ENCODE measurements at regions not wholly inside any gene's neighbourhood (a gene's known extent, or its start where the extent isn't known, plus 50 kb on each side); places are given as distances from the start of the nearest gene placed in this dataset.

- H3K27me3 ChIP-seq (replicated peaks in 1 of 2; ENCODE audit: control insufficient read depth in 2 of 2, insufficient read depth in 2 of 2, low read length in 1 of 2): peaks cover 0 to 3% of the 10 kb centered on the region in 2 experiments; a peak in 1 of 4 replicates
- no peak overlapping the region for H2AFZ ChIP-seq (ENCODE audit: control insufficient read depth, low read depth, low read length)
- FAIRE-seq (no peak), DNase-seq (ENCODE audit: low read depth, low spot score) (no peak), ATAC-seq (no peak)
- H3K9me3 ChIP-seq (replicated peaks; ENCODE audit: control insufficient read depth, insufficient read depth, low read length): no peaks in the 10 kb centered on the region
- no TSS peak for BruUV-seq (replicated peaks)
- WGBS (ENCODE audit: insufficient coverage, insufficient replicate concordance, low lambda C conversion rate, missing lambda C conversion rate): 47% methylated on average over 3 of the region's 3 CpGs
- no peak overlapping the region for H3K27ac ChIP-seq (ENCODE audit: control insufficient read depth, insufficient read depth)
- SMC1A ChIA-PET (ENCODE audit: uncharacterized antibody, unreplicated experiment): interaction anchor here (0.5 kb wide), 1 partner anchor 456 kb away, joined by 4 read pairs; no protein-coding TSS in a partner anchor
- H3K4me2 ChIP-seq (ENCODE audit: control insufficient read depth, insufficient read depth): no peak overlapping the region
- RAD21 ChIA-PET (ENCODE audit: unreplicated experiment): no interaction called here
- H3K79me2 ChIP-seq (ENCODE audit: control insufficient read depth, insufficient read depth, low read length): no peaks in the 10 kb centered on the region
- CTCF ChIA-PET: no interaction called here
- H4K20me1 ChIP-seq (ENCODE audit: control insufficient read depth, insufficient read depth): no peaks in the 10 kb centered on the region
- no peaks in the 10 kb centered on the region for H3K4me1 ChIP-seq (ENCODE audit: control insufficient read depth, insufficient read depth, low read length)
- POLR2A ChIA-PET: no interaction called here
- H3K36me3 ChIP-seq (ENCODE audit: control insufficient read depth in 2 of 2, insufficient read depth in 2 of 2, low read length in 1 of 2): no peaks in the 10 kb centered on the region
- in situ Hi-C loops (cut with MboI): loop anchor here (5.0 kb wide), 1 partner anchor 497 kb away; no protein-coding TSS in a partner anchor
- no peak overlapping the region for H3K9ac ChIP-seq (ENCODE audit: control insufficient read depth, insufficient read depth, low read length)
- H3K4me3 ChIP-seq: no peak overlapping the region
- TF ChIP-seq SUZ12 (IDR thresholded peaks at IDR 0.05; ENCODE audit: unreplicated experiment) (no peak), SMARCA5 (IDR thresholded peaks at IDR 0.05) (no peak), SUPT20H (IDR thresholded peaks at IDR 0.05; ENCODE audit: borderline replicate concordance, control insufficient read depth, low read depth, low read length) (no peak), PML (IDR thresholded peaks at IDR 0.05; ENCODE audit: low read length) (no peak), ZNF207 (IDR thresholded peaks at IDR 0.05; ENCODE audit: borderline replicate concordance) (no peak), ZNF622 (IDR thresholded peaks at IDR 0.05) (no peak), STAT1 (conservative IDR thresholded peaks at IDR 0.05) (no peak)
- TF ChIP-seq, protein P1, sequence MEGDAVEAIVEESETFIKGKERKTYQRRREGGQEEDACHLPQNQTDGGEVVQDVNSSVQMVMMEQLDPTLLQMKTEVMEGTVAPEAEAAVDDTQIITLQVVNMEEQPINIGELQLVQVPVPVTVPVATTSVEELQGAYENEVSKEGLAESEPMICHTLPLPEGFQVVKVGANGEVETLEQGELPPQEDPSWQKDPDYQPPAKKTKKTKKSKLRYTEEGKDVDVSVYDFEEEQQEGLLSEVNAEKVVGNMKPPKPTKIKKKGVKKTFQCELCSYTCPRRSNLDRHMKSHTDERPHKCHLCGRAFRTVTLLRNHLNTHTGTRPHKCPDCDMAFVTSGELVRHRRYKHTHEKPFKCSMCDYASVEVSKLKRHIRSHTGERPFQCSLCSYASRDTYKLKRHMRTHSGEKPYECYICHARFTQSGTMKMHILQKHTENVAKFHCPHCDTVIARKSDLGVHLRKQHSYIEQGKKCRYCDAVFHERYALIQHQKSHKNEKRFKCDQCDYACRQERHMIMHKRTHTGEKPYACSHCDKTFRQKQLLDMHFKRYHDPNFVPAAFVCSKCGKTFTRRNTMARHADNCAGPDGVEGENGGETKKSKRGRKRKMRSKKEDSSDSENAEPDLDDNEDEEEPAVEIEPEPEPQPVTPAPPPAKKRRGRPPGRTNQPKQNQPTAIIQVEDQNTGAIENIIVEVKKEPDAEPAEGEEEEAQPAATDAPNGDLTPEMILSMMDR (IDR thresholded peaks at IDR 0.05 in 2 of 3, conservative IDR thresholded peaks at IDR 0.05 in 1 of 3; ENCODE audit: control insufficient read depth in 2 of 3, extremely low read depth in 1 of 3, insufficient read depth in 1 of 3, low read depth in 3 of 3, low read length in 3 of 3): no peak
- TF ChIP-seq, protein P2, sequence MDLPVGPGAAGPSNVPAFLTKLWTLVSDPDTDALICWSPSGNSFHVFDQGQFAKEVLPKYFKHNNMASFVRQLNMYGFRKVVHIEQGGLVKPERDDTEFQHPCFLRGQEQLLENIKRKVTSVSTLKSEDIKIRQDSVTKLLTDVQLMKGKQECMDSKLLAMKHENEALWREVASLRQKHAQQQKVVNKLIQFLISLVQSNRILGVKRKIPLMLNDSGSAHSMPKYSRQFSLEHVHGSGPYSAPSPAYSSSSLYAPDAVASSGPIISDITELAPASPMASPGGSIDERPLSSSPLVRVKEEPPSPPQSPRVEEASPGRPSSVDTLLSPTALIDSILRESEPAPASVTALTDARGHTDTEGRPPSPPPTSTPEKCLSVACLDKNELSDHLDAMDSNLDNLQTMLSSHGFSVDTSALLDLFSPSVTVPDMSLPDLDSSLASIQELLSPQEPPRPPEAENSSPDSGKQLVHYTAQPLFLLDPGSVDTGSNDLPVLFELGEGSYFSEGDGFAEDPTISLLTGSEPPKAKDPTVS (IDR thresholded peaks at IDR 0.05; ENCODE audit: low read depth, low read length): no peak
- intact Hi-C loops (cut with micrococcal nuclease; ENCODE audit: unreplicated experiment): loop anchor here (5.0 kb wide), 1 partner anchor 247 kb away; no protein-coding TSS in a partner anchor
These were observed 571.2 kb upstream of the WWC1 start for GRCh38 chr5:167720259-167720658.

Measured in GM12878 (cell line).